ENCODE measurements at regions not wholly inside any gene's neighbourhood (a gene's known extent, or its start where the extent isn't known, plus 50 kb on each side); places are given as distances from the start of the nearest gene placed in this dataset.

- Histone ChIP-seq H3K27ac (ENCODE audit: low read depth in 1 of 2, low read length in 2 of 2) (no peak overlapping the region), H3K9me3 (ENCODE audit: control insufficient read depth in 4 of 4, low read length in 3 of 4) (no peaks in the 10 kb centered on the region), H3K9ac (ENCODE audit: low read depth in 1 of 2, low read length in 2 of 2) (no peak overlapping the region), H3K4me3 (ENCODE audit: low read depth in 1 of 3, low read length in 3 of 3) (no peak overlapping the region), H3K27me3 (ENCODE audit: control insufficient read depth in 4 of 4, insufficient read depth in 4 of 4, low read length in 3 of 4) (no peaks in the 10 kb centered on the region), H3K4me1 (ENCODE audit: control insufficient read depth in 4 of 4, insufficient read depth in 4 of 4, low read length in 3 of 4) (peaks cover 0 to 9% (median 4%) of the 10 kb centered on the region in 4 donors), H3K36me3 (ENCODE audit: control insufficient read depth in 4 of 4, insufficient read depth in 3 of 4, low read depth in 1 of 4, low read length in 3 of 4) (no peaks in the 10 kb centered on the region)
- no peak for DNase-seq (ENCODE audit: low spot score)
- no peak for TF ChIP-seq FOXA1 (IDR thresholded peaks at IDR 0.05)
- TF ChIP-seq RXRA (IDR thresholded peaks at IDR 0.05), result no peak
- no peak for TF ChIP-seq HNF4A (conservative IDR thresholded peaks at IDR 0.05)
- TF ChIP-seq REST (IDR thresholded peaks at IDR 0.05), result no peak
- no peak for TF ChIP-seq GABPA (IDR thresholded peaks at IDR 0.05 in 1 of 2, conservative IDR thresholded peaks at IDR 0.05 in 1 of 2)
- TF ChIP-seq JUND (IDR thresholded peaks at IDR 0.05), result no peak
- no peak for TF ChIP-seq CTCF (IDR thresholded peaks at IDR 0.05; ENCODE audit: low read depth, low read length, missing input control)
- no peak for TF ChIP-seq NR2F2 (IDR thresholded peaks at IDR 0.05)
- TF ChIP-seq MAX (IDR thresholded peaks at IDR 0.05), result no peak
- TF ChIP-seq YY1 (IDR thresholded peaks at IDR 0.05), result no peak
- no peak for TF ChIP-seq FOXA2 (IDR thresholded peaks at IDR 0.05)
- WGBS, result 76% methylated on average over 2 of the region's 2 CpGs
Observed at GRCh38 chr10:44306762-44307161, 78.1 kb downstream of the CXCL12 start.

GRCh38 chr10:44306147-44306710 is 78.7 kb downstream of the CXCL12 start:
- Histone ChIP-seq H3K9me3 (ENCODE audit: control insufficient read depth in 4 of 4, low read length in 3 of 4) (no peaks in the 10 kb centered on the region), H3K36me3 (ENCODE audit: control insufficient read depth in 4 of 4, insufficient read depth in 3 of 4, low read depth in 1 of 4, low read length in 3 of 4) (no peaks in the 10 kb centered on the region), H3K27me3 (ENCODE audit: control insufficient read depth in 4 of 4, insufficient read depth in 4 of 4, low read length in 3 of 4) (no peaks in the 10 kb centered on the region), H3K27ac (ENCODE audit: low read depth in 1 of 2, low read length in 2 of 2) (no peak overlapping the region), H3K9ac (ENCODE audit: low read depth in 1 of 2, low read length in 2 of 2) (no peak overlapping the region), H3K4me3 (ENCODE audit: low read depth in 1 of 3, low read length in 3 of 3) (no peak overlapping the region), H3K4me1 (ENCODE audit: control insufficient read depth in 4 of 4, insufficient read depth in 4 of 4, low read length in 3 of 4) (peaks cover 0 to 7% (median 3%) of the 10 kb centered on the region in 4 donors)
- TF ChIP-seq HNF4G (IDR thresholded peaks at IDR 0.05), result no peak
- TF ChIP-seq CTCF (IDR thresholded peaks at IDR 0.05; ENCODE audit: low read depth, low read length, missing input control), result no peak
- TF ChIP-seq NR2F2 (IDR thresholded peaks at IDR 0.05), result no peak
- no peak for TF ChIP-seq REST (IDR thresholded peaks at IDR 0.05)
- no peak for TF ChIP-seq TAF1 (conservative IDR thresholded peaks at IDR 0.05)
- TF ChIP-seq ATF3 (IDR thresholded peaks at IDR 0.05), result no peak
- no peak for TF ChIP-seq ZBTB33 (IDR thresholded peaks at IDR 0.05)
- TF ChIP-seq MAX (IDR thresholded peaks at IDR 0.05), result no peak
- no peak for TF ChIP-seq YY1 (IDR thresholded peaks at IDR 0.05)
- no peak for TF ChIP-seq EGR1 (IDR thresholded peaks at IDR 0.05; ENCODE audit: low read depth in 2 of 2)
- 62% methylated on average over 4 of the region's 4 CpGs for WGBS
- no peak for DNase-seq (ENCODE audit: low spot score)

All from liver (tissue), 8 donors.